ENCODE measurements at regions not wholly inside any gene's neighbourhood (a gene's known extent, or its start where the extent isn't known, plus 50 kb on each side); places are given as distances from the start of the nearest gene placed in this dataset.

- no peak for TF ChIP-seq CTCF (IDR thresholded peaks at IDR 0.05)
- no peak for TF ChIP-seq ZFX (IDR thresholded peaks at IDR 0.05; ENCODE audit: borderline replicate concordance)
- H3K27ac ChIP-seq = no peak overlapping the region
Observed at GRCh38 chr4:57282933-57283310, 172.7 kb upstream of the IGFBP7 start.

GRCh38 chr4:57280481-57280880 is 170.3 kb upstream of the IGFBP7 start:
- no peak overlapping the region for H3K27ac ChIP-seq
- no peak for TF ChIP-seq CTCF (IDR thresholded peaks at IDR 0.05)
- TF ChIP-seq ZFX (IDR thresholded peaks at IDR 0.05; ENCODE audit: borderline replicate concordance) = no peak

GRCh38 chr4:57278780-57279179 is 168.6 kb upstream of the IGFBP7 start:
- TF ChIP-seq ZFX (IDR thresholded peaks at IDR 0.05; ENCODE audit: borderline replicate concordance) (no peak), CTCF (IDR thresholded peaks at IDR 0.05) (no peak)
- H3K27ac ChIP-seq = no peak overlapping the region

GRCh38 chr4:57274082-57274481 is 163.9 kb upstream of the IGFBP7 start:
- no peak overlapping the region for H3K27ac ChIP-seq
- no peak for TF ChIP-seq CTCF (IDR thresholded peaks at IDR 0.05)
- TF ChIP-seq ZFX (IDR thresholded peaks at IDR 0.05; ENCODE audit: borderline replicate concordance) = no peak

- no peak for TF ChIP-seq ZFX (IDR thresholded peaks at IDR 0.05; ENCODE audit: borderline replicate concordance)
- no peak for TF ChIP-seq CTCF (IDR thresholded peaks at IDR 0.05)
- H3K27ac ChIP-seq = no peak overlapping the region
Observed at GRCh38 chr4:57270346-57270745, 160.2 kb upstream of the IGFBP7 start.

GRCh38 chr4:57265831-57266582 is 155.8 kb upstream of the IGFBP7 start:
- no peak overlapping the region for H3K27ac ChIP-seq
- no peak for TF ChIP-seq CTCF (IDR thresholded peaks at IDR 0.05)

- H3K27ac ChIP-seq = no peak overlapping the region
- TF ChIP-seq CTCF (IDR thresholded peaks at IDR 0.05) (no peak), ZFX (IDR thresholded peaks at IDR 0.05; ENCODE audit: borderline replicate concordance) (no peak)
Observed at GRCh38 chr4:57254754-57255153, 144.6 kb upstream of the IGFBP7 start.

All from 22Rv1 (cell line).